ENCODE measurements at regions not wholly inside any gene's neighbourhood (a gene's known extent, or its start where the extent isn't known, plus 50 kb on each side); places are given as distances from the start of the nearest gene placed in this dataset.

- intact Hi-C loops (cut with micrococcal nuclease; ENCODE audit: unreplicated experiment), result no loop called here
- POLR2A ChIA-PET, result no interaction called here
- Histone ChIP-seq H3K36me3 (ENCODE audit: control insufficient read depth, insufficient read depth, low read length) (no peaks in the 10 kb centered on the region), H3K4me1 (peaks cover 9% of the 10 kb centered on the region; the same call in 1 of the 2 replicates), H3K4me3 (ENCODE audit: low read depth, low read length) (no peak overlapping the region), H3K27me3 (replicated peaks; ENCODE audit: control insufficient read depth, insufficient read depth, low read length) (no peaks in the 10 kb centered on the region; the same call in 1 of the 2 replicates), H3K9me3 (no peaks in the 10 kb centered on the region)
- BruUV-seq (replicated peaks), result no TSS peak
- peaks cover 7% of the 10 kb centered on the region for H3K9me3 Mint-ChIP-seq (ENCODE audit: unreplicated experiment)
- no peak overlapping the region for H3K27ac Mint-ChIP-seq (ENCODE audit: unreplicated experiment)
- H3K27me3 Mint-ChIP-seq (ENCODE audit: insufficient read depth, unreplicated experiment), result peaks cover 31% of the 10 kb centered on the region
- H3K36me3 Mint-ChIP-seq (ENCODE audit: insufficient read depth, unreplicated experiment), result no peaks in the 10 kb centered on the region
- H3K4me3 Mint-ChIP-seq (ENCODE audit: unreplicated experiment), result no peak overlapping the region
- peaks cover 10% of the 10 kb centered on the region for H3K4me1 Mint-ChIP-seq (ENCODE audit: low read depth, unreplicated experiment)
- TF ChIP-seq CTCF (IDR thresholded peaks at IDR 0.05; ENCODE audit: insufficient read depth in 1 of 2, low read depth in 1 of 2, low read length in 1 of 2, severe bottlenecking in 1 of 2, unreplicated experiment in 1 of 2), result no peak
- CTCF ChIA-PET, result interaction anchor here (1.1 kb wide), 1 partner anchor 36 kb away, joined by 3 read pairs; no protein-coding TSS in a partner anchor
- peak; percentile 49 to 58 for DNase-seq
Measured at GRCh38 chr15:98554272-98555172, 93.8 kb upstream of the IGF1R start.

- H3K9me3 Mint-ChIP-seq (ENCODE audit: unreplicated experiment), result peaks cover 6% of the 10 kb centered on the region
- TF ChIP-seq CTCF (IDR thresholded peaks at IDR 0.05; ENCODE audit: insufficient read depth in 1 of 2, low read depth in 1 of 2, low read length in 1 of 2, severe bottlenecking in 1 of 2, unreplicated experiment in 1 of 2), result no peak
- H3K4me1 Mint-ChIP-seq (ENCODE audit: low read depth, unreplicated experiment), result peaks cover 10% of the 10 kb centered on the region
- Histone ChIP-seq H3K4me3 (ENCODE audit: low read depth, low read length) (no peak overlapping the region), H3K9me3 (no peaks in the 10 kb centered on the region), H3K4me1 (peaks cover 9% of the 10 kb centered on the region; the same call in 1 of the 2 replicates), H3K27me3 (replicated peaks; ENCODE audit: control insufficient read depth, insufficient read depth, low read length) (no peaks in the 10 kb centered on the region; the same call in 1 of the 2 replicates), H3K36me3 (ENCODE audit: control insufficient read depth, insufficient read depth, low read length) (no peaks in the 10 kb centered on the region)
- no TSS peak for BruUV-seq (replicated peaks)
- peaks cover 31% of the 10 kb centered on the region for H3K27me3 Mint-ChIP-seq (ENCODE audit: insufficient read depth, unreplicated experiment)
- H3K27ac Mint-ChIP-seq (ENCODE audit: unreplicated experiment), result no peak overlapping the region
- no peak overlapping the region for H3K4me3 Mint-ChIP-seq (ENCODE audit: unreplicated experiment)
- no peak for DNase-seq
- no peaks in the 10 kb centered on the region for H3K36me3 Mint-ChIP-seq (ENCODE audit: insufficient read depth, unreplicated experiment)
- CTCF ChIA-PET, result interaction anchor here (1.1 kb wide), 1 partner anchor 36 kb away, joined by 3 read pairs; no protein-coding TSS in a partner anchor
- POLR2A ChIA-PET, result no interaction called here
- intact Hi-C loops (cut with micrococcal nuclease; ENCODE audit: unreplicated experiment), result no loop called here
Measured at GRCh38 chr15:98555173-98555515, 93.2 kb upstream of the IGF1R start.

GRCh38 chr15:98556321-98556720 lies 92.0 kb upstream of the IGF1R start:
- peaks cover 10% of the 10 kb centered on the region for H3K4me1 Mint-ChIP-seq (ENCODE audit: low read depth, unreplicated experiment)
- peaks cover 9% of the 10 kb centered on the region; the same call in 1 of the 2 replicates for H3K4me1 ChIP-seq
- no peaks in the 10 kb centered on the region for H3K36me3 ChIP-seq (ENCODE audit: control insufficient read depth, insufficient read depth, low read length)
- no peak for DNase-seq
- intact Hi-C loops (cut with micrococcal nuclease; ENCODE audit: unreplicated experiment), result no loop called here
- H3K27me3 Mint-ChIP-seq (ENCODE audit: insufficient read depth, unreplicated experiment), result peaks cover 26% of the 10 kb centered on the region
- POLR2A ChIA-PET, result no interaction called here
- H3K9me3 Mint-ChIP-seq (ENCODE audit: unreplicated experiment), result no peaks in the 10 kb centered on the region
- no peaks in the 10 kb centered on the region for H3K36me3 Mint-ChIP-seq (ENCODE audit: insufficient read depth, unreplicated experiment)
- no peak overlapping the region for H3K4me3 ChIP-seq (ENCODE audit: low read depth, low read length)
- CTCF ChIA-PET, result no interaction called here
- no peak overlapping the region for H3K27ac Mint-ChIP-seq (ENCODE audit: unreplicated experiment)
- BruUV-seq (replicated peaks), result no TSS peak
- TF ChIP-seq CTCF (IDR thresholded peaks at IDR 0.05; ENCODE audit: insufficient read depth in 1 of 2, low read depth in 1 of 2, low read length in 1 of 2, severe bottlenecking in 1 of 2, unreplicated experiment in 1 of 2), result no peak
- no peaks in the 10 kb centered on the region for H3K9me3 ChIP-seq
- no peaks in the 10 kb centered on the region; the same call in 1 of the 2 replicates for H3K27me3 ChIP-seq (replicated peaks; ENCODE audit: control insufficient read depth, insufficient read depth, low read length)
- no peak overlapping the region for H3K4me3 Mint-ChIP-seq (ENCODE audit: unreplicated experiment)

Measured in Caco-2 (cell line).